ENCODE measurements at regions not wholly inside any gene's neighbourhood (a gene's known extent, or its start where the extent isn't known, plus 50 kb on each side); places are given as distances from the start of the nearest gene placed in this dataset.

- TF ChIP-seq CTCF (IDR thresholded peaks at IDR 0.05): no peak
- no peak for TF ChIP-seq POLR2A (IDR thresholded peaks at IDR 0.05)
- H3K27me3 ChIP-seq: no peaks in the 10 kb centered on the region
- no peaks in the 10 kb centered on the region for H3K36me3 ChIP-seq
- DNase-seq: no peak
- 68% methylated on average over 6 of the region's 6 CpGs for WGBS (ENCODE audit: insufficient coverage, low coverage, low lambda C conversion rate, missing lambda C conversion rate)
- no peak for ATAC-seq
- no peak overlapping the region for H3K4me3 ChIP-seq
- H3K27ac ChIP-seq: no peak overlapping the region
- no peaks in the 10 kb centered on the region for H3K9me3 ChIP-seq
- intact Hi-C loops (cut with DNase I): no loop called here
- no peaks in the 10 kb centered on the region for H3K4me1 ChIP-seq
Observed at GRCh38 chr21:25506887-25507286, 100.4 kb downstream of the MRPL39 start.

GRCh38 chr21:25506261-25506660, 101.0 kb downstream of the MRPL39 start:
- Histone ChIP-seq H3K27ac (no peak overlapping the region), H3K4me3 (no peak overlapping the region), H3K36me3 (no peaks in the 10 kb centered on the region), H3K27me3 (no peaks in the 10 kb centered on the region), H3K4me1 (no peaks in the 10 kb centered on the region), H3K9me3 (no peaks in the 10 kb centered on the region)
- 35% methylated on average over 2 of the region's 2 CpGs for WGBS (ENCODE audit: insufficient coverage, low coverage, low lambda C conversion rate, missing lambda C conversion rate)
- no peak for TF ChIP-seq POLR2A (IDR thresholded peaks at IDR 0.05)
- no peak for TF ChIP-seq CTCF (IDR thresholded peaks at IDR 0.05)
- DNase-seq: no peak
- intact Hi-C loops (cut with DNase I): no loop called here
- peak in 1 of 4 donors; percentile 24 for ATAC-seq

- TF ChIP-seq POLR2A (IDR thresholded peaks at IDR 0.05) (no peak), CTCF (IDR thresholded peaks at IDR 0.05) (no peak)
- ATAC-seq: no peak
Observed at GRCh38 chr21:25503981-25504380, 103.3 kb downstream of the MRPL39 start.

GRCh38 chr21:25501996-25502665, 105.2 kb downstream of the MRPL39 start:
- TF ChIP-seq CTCF (IDR thresholded peaks at IDR 0.05) (no peak), POLR2A (IDR thresholded peaks at IDR 0.05) (no peak)
- no peaks in the 10 kb centered on the region for H3K4me1 ChIP-seq
- no peaks in the 10 kb centered on the region for H3K27me3 ChIP-seq
- H3K4me3 ChIP-seq: no peak overlapping the region
- peak; percentile 25 to 57 (median 46) for ATAC-seq
- 8% methylated on average over 1 of the region's 1 CpG for WGBS (ENCODE audit: insufficient coverage, low coverage, low lambda C conversion rate, missing lambda C conversion rate)
- no peak for DNase-seq
- no peak overlapping the region for H3K27ac ChIP-seq
- no peaks in the 10 kb centered on the region for H3K36me3 ChIP-seq
- intact Hi-C loops (cut with DNase I): no loop called here
- no peaks in the 10 kb centered on the region for H3K9me3 ChIP-seq

More at GRCh38 chr21:25503981-25504380, 103.3 kb downstream of the MRPL39 start:
- intact Hi-C loops (cut with DNase I): no loop called here
- Histone ChIP-seq H3K4me1 (no peaks in the 10 kb centered on the region), H3K27me3 (no peaks in the 10 kb centered on the region), H3K27ac (no peak overlapping the region), H3K36me3 (no peaks in the 10 kb centered on the region), H3K4me3 (no peak overlapping the region), H3K9me3 (no peaks in the 10 kb centered on the region)
- WGBS (ENCODE audit: insufficient coverage, low coverage, low lambda C conversion rate, missing lambda C conversion rate): 88% methylated on average over 1 of the region's 1 CpG
- DNase-seq: no peak
